ENCODE measurements at regions not wholly inside any gene's neighbourhood (a gene's known extent, or its start where the extent isn't known, plus 50 kb on each side); places are given as distances from the start of the nearest gene placed in this dataset.

DNA sequence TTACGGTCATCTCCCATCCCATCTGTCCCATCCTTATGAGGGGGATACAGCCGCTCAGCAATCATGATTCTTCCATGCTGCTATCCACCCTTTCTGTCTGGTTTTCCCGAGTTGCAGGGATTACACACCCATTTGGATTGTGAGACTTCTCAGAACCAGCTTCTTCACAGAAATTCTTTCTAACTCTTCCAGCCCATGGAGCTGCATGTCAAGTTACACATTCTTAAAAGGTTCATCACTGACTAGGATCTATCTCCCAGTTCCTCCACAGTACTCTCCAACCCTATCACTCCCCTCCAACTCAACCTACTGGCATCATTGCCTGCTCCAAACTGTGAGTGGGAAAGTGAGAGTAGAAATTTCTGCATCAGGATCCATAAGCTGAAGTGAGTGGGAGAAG is 558.2 kb upstream of the TNP1 start:
- TF ChIP-seq POLR2A (IDR thresholded peaks at IDR 0.05; ENCODE audit: low read depth, low read length) (no peak), TAF1 (IDR thresholded peaks at IDR 0.05; ENCODE audit: low read depth, low read length) (no peak), POU2F2 (IDR thresholded peaks at IDR 0.05; ENCODE audit: low read depth, low read length) (no peak)
- DNase-seq (ENCODE audit: insufficient read length, low spot score), result no peak
- no peak for FAIRE-seq

- DNase-seq (ENCODE audit: insufficient read length, low spot score), result no peak
- FAIRE-seq, result no peak
- TF ChIP-seq TAF1 (IDR thresholded peaks at IDR 0.05; ENCODE audit: low read depth, low read length), result no peak
- TF ChIP-seq PAX5 (IDR thresholded peaks at IDR 0.05; ENCODE audit: insufficient read depth, low read length, severe bottlenecking), result no peak
- TF ChIP-seq POU2F2 (IDR thresholded peaks at IDR 0.05; ENCODE audit: low read depth, low read length), result no peak
- no peak for TF ChIP-seq SPI1 (IDR thresholded peaks at IDR 0.05; ENCODE audit: low read depth, low read length)
- TF ChIP-seq POLR2AphosphoS5 (IDR thresholded peaks at IDR 0.05; ENCODE audit: low read depth, low read length), result no peak
- no peak for TF ChIP-seq POLR2A (IDR thresholded peaks at IDR 0.05; ENCODE audit: low read depth, low read length)
These were observed 557.7 kb upstream of the TNP1 start for GRCh38 chr2:217417536-217417935.

DNA sequence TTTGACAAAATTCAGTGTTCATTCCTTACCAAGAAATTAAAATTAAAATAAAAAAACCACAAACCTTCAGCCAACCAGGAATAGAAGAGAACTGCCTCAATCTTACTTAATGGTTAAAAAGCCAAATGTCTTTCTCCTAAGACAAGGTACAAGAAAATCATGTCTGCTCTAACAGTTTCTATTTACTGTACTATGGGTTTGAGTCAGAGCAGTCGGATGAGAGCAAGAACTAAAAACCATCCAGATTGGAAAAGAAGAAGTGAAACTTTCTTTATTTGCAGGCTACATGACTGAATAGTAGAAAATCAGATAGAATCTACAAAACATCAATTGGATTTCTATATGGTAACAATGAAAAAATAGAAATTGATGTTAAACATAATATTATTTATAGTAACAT is 555.5 kb upstream of the TNP1 start:
- DNase-seq (ENCODE audit: insufficient read length, low spot score) (no peak), FAIRE-seq (peak; percentile 71)
- TF ChIP-seq SPI1 (IDR thresholded peaks at IDR 0.05; ENCODE audit: low read depth, low read length), result peak; percentile 97
- no peak for TF ChIP-seq PAX5 (IDR thresholded peaks at IDR 0.05; ENCODE audit: insufficient read depth, low read length, severe bottlenecking)

- FAIRE-seq (peak; percentile 61), DNase-seq (ENCODE audit: insufficient read length, low spot score) (no peak)
- TF ChIP-seq TAF1 (IDR thresholded peaks at IDR 0.05; ENCODE audit: low read depth, low read length) (no peak), POLR2A (IDR thresholded peaks at IDR 0.05; ENCODE audit: low read depth, low read length) (no peak), SPI1 (IDR thresholded peaks at IDR 0.05; ENCODE audit: low read depth, low read length) (no peak), PAX5 (IDR thresholded peaks at IDR 0.05; ENCODE audit: insufficient read depth, low read length, severe bottlenecking) (no peak), POLR2AphosphoS5 (IDR thresholded peaks at IDR 0.05; ENCODE audit: low read depth, low read length) (no peak)
These were observed 554.6 kb upstream of the TNP1 start for GRCh38 chr2:217414429-217414828.

DNA sequence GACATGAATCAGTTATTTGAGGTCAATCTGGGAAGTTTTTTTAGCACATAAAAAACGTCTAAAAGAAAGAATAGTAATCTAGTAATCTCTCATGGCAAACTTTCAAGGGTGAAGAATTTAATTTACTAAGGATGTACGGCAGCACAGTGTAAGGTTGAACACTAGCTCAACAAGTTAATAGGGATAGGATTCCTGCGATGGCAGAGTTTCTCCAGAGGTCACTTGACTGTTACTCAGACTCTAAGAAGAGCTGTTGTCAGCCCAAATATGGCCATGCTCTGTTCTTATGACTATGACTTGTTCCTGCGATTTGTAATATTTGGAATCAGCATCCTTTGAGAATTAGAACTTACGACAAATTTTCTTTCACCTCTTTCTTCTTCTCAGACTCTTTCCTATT is 553.3 kb upstream of the TNP1 start:
- no peak for TF ChIP-seq TAF1 (IDR thresholded peaks at IDR 0.05; ENCODE audit: low read depth, low read length)
- no peak for TF ChIP-seq POLR2AphosphoS5 (IDR thresholded peaks at IDR 0.05; ENCODE audit: low read depth, low read length)
- no peak for TF ChIP-seq POLR2A (IDR thresholded peaks at IDR 0.05; ENCODE audit: low read depth, low read length)
- TF ChIP-seq PAX5 (IDR thresholded peaks at IDR 0.05; ENCODE audit: insufficient read depth, low read length, severe bottlenecking), result no peak
- TF ChIP-seq POU2F2 (IDR thresholded peaks at IDR 0.05; ENCODE audit: low read depth, low read length), result no peak
- TF ChIP-seq SPI1 (IDR thresholded peaks at IDR 0.05; ENCODE audit: low read depth, low read length), result no peak
- DNase-seq (ENCODE audit: insufficient read length, low spot score) (no peak), FAIRE-seq (peak; percentile 48)

DNA sequence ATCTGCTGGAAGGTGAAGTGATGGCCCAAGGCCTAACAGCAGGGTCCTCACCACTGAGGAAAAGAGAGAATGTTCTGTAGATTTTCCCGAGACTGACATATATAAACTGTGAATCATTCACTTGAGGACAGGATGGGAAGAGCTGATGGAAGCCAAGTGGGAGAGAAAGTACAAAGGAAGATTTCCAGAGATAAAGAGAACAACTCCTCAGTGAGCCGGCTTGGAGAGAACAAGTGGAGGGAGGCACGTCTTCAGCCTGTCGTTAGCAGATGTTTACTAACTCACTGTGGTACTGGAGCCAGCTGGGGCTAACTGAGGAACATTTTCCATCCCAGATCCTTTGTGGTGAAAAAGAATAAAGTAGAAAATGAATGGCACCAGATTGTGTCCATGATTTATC is 552.9 kb upstream of the TNP1 start:
- TF ChIP-seq PAX5 (IDR thresholded peaks at IDR 0.05; ENCODE audit: insufficient read depth, low read length, severe bottlenecking), result no peak
- TF ChIP-seq TAF1 (IDR thresholded peaks at IDR 0.05; ENCODE audit: low read depth, low read length), result no peak
- FAIRE-seq, result no peak
- no peak for DNase-seq (ENCODE audit: insufficient read length, low spot score)

- TF ChIP-seq PAX5 (IDR thresholded peaks at IDR 0.05; ENCODE audit: insufficient read depth, low read length, severe bottlenecking) (no peak), POLR2AphosphoS5 (IDR thresholded peaks at IDR 0.05; ENCODE audit: low read depth, low read length) (no peak), POU2F2 (IDR thresholded peaks at IDR 0.05; ENCODE audit: low read depth, low read length) (no peak), POLR2A (IDR thresholded peaks at IDR 0.05; ENCODE audit: low read depth, low read length) (no peak), SPI1 (IDR thresholded peaks at IDR 0.05; ENCODE audit: low read depth, low read length) (no peak), TAF1 (IDR thresholded peaks at IDR 0.05; ENCODE audit: low read depth, low read length) (no peak)
- DNase-seq (ENCODE audit: insufficient read length, low spot score), result no peak
- FAIRE-seq, result peak; percentile 50
These were observed 552.4 kb upstream of the TNP1 start for GRCh38 chr2:217412277-217412676.

- FAIRE-seq, result no peak
- no peak for DNase-seq (ENCODE audit: insufficient read length, low spot score)
- no peak for TF ChIP-seq TAF1 (IDR thresholded peaks at IDR 0.05; ENCODE audit: low read depth, low read length)
- TF ChIP-seq POU2F2 (IDR thresholded peaks at IDR 0.05; ENCODE audit: low read depth, low read length), result no peak
- no peak for TF ChIP-seq POLR2AphosphoS5 (IDR thresholded peaks at IDR 0.05; ENCODE audit: low read depth, low read length)
- no peak for TF ChIP-seq PAX5 (IDR thresholded peaks at IDR 0.05; ENCODE audit: insufficient read depth, low read length, severe bottlenecking)
- no peak for TF ChIP-seq SPI1 (IDR thresholded peaks at IDR 0.05; ENCODE audit: low read depth, low read length)
- no peak for TF ChIP-seq POLR2A (IDR thresholded peaks at IDR 0.05; ENCODE audit: low read depth, low read length)
These were observed 550.8 kb upstream of the TNP1 start for GRCh38 chr2:217410681-217410960.

- FAIRE-seq, result no peak
- no peak for DNase-seq (ENCODE audit: insufficient read length, low spot score)
- no peak for TF ChIP-seq POLR2AphosphoS5 (IDR thresholded peaks at IDR 0.05; ENCODE audit: low read depth, low read length)
These were observed 550.3 kb upstream of the TNP1 start for GRCh38 chr2:217409949-217410680.

GRCh38 chr2:217407362-217407761 is 547.5 kb upstream of the TNP1 start:
- TF ChIP-seq POU2F2 (IDR thresholded peaks at IDR 0.05; ENCODE audit: low read depth, low read length) (no peak), POLR2A (IDR thresholded peaks at IDR 0.05; ENCODE audit: low read depth, low read length) (no peak), POLR2AphosphoS5 (IDR thresholded peaks at IDR 0.05; ENCODE audit: low read depth, low read length) (no peak), SPI1 (IDR thresholded peaks at IDR 0.05; ENCODE audit: low read depth, low read length) (no peak), PAX5 (IDR thresholded peaks at IDR 0.05; ENCODE audit: insufficient read depth, low read length, severe bottlenecking) (no peak), TAF1 (IDR thresholded peaks at IDR 0.05; ENCODE audit: low read depth, low read length) (no peak)
- FAIRE-seq (no peak), DNase-seq (ENCODE audit: insufficient read length, low spot score) (no peak)

DNA sequence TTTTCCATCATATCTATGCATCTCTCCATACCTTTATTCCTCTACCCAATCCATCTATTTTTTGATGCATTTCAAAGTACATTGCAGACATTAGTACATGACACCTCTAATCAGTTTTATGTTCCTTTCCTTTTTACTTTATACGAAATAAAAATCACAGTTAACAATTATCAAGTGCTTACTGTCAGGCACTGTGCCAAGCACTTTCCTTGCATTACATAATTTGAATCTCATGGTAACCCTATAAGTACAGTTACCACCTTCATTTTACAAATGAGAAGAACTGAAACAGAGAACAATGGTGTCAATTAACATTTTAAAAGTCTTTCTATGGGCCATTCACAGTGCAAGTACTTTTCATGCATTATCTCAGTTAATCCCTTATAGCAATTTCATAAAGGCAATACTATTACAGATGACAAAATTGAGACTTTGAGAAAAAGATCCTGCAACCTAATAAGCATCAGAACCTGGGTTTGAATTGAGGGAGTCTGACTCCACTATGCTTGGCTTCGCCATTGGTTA is 544.4 kb upstream of the TNP1 start:
- TF ChIP-seq POU2F2 (IDR thresholded peaks at IDR 0.05; ENCODE audit: low read depth, low read length), result no peak
- no peak for TF ChIP-seq SPI1 (IDR thresholded peaks at IDR 0.05; ENCODE audit: low read depth, low read length)
- TF ChIP-seq TAF1 (IDR thresholded peaks at IDR 0.05; ENCODE audit: low read depth, low read length), result no peak
- no peak for TF ChIP-seq POLR2A (IDR thresholded peaks at IDR 0.05; ENCODE audit: low read depth, low read length)
- no peak for TF ChIP-seq PAX5 (IDR thresholded peaks at IDR 0.05; ENCODE audit: insufficient read depth, low read length, severe bottlenecking)
- no peak for TF ChIP-seq POLR2AphosphoS5 (IDR thresholded peaks at IDR 0.05; ENCODE audit: low read depth, low read length)
- FAIRE-seq (no peak), DNase-seq (ENCODE audit: insufficient read length, low spot score) (no peak)
